GM12878 (cell line): ENCODE measurements at regions not wholly inside any gene's neighbourhood (a gene's known extent, or its start where the extent isn't known, plus 50 kb on each side); places are given as distances from the start of the nearest gene placed in this dataset.

Experiments
- ATAC-seq: fragments of 200-7000 bp; cut with Tn5 transposase; 3 replicates; pipeline ENCODE4 v1.9.1; 2020; ENCODE audit warnings: mild to moderate bottlenecking, moderate library complexity
- BruUV-seq: library from RNA; stranded (reverse); fragments of 400-500 nt; replicated peaks from 2 replicates; lab custom pipeline; 2021; lab: Mats Ljungman, UMichigan
- CTCF ChIA-PET: fragments of 300-600 bp; sonication (Branson Sonifier 250); formaldehyde crosslinking; extraction: SDS; loops from one replicate; lab custom pipeline; 2021; ENCODE audit warnings: inconsistent platforms; lab: Yijun Ruan, JAX
- POLR2A ChIA-PET: fragments of 350-600 bp; formaldehyde crosslinking; extraction: SDS; loops from one replicate; lab custom pipeline; 2021; ENCODE audit warnings: inconsistent platforms; lab: Charles Lee
- RAD21 ChIA-PET: fragments of 300-600 bp; sonication (Branson Sonifier 250); formaldehyde crosslinking; loops from one replicate; lab custom pipeline; 2023; ENCODE audit warnings: antibody characterized with exemption; ENCODE audit not compliant: unreplicated experiment; lab: Charles Lee
- SMC1A ChIA-PET: fragments of 300-600 bp; sonication (Branson Sonifier 250); formaldehyde crosslinking; loops from one replicate; lab custom pipeline; 2023; ENCODE audit not compliant: unreplicated experiment, uncharacterized antibody; lab: Charles Lee
- DNase-seq: peaks from one replicate; pipeline ENCODE4 v3.0.0-alpha.2; 2011; ENCODE audit warnings: low read depth, low spot score
- FAIRE-seq: peaks from 3 replicates; lab custom pipeline; 2011; peaks lifted over from hg19 to GRCh38; lab: Jason Lieb, UNC
- H2AFZ ChIP-seq: 2 replicates; pipeline ENCODE4 v1.6.0; 2011; ENCODE audit warnings: low read depth, low read length, control low read depth; ENCODE audit not compliant: control insufficient read depth
- H3K27ac ChIP-seq: 2 replicates; pipeline ENCODE4 v1.5.1; 2011; ENCODE audit warnings: control low read depth; ENCODE audit not compliant: control insufficient read depth, insufficient read depth
- H3K27me3 ChIP-seq, 2 experiments: replicated peaks in 1 of 2; 2 replicates each; pipeline versions ENCODE4 v1.6.0 to v1.6.1; 2011; ENCODE audit warnings: low read length in 1 of 2; ENCODE audit not compliant: control insufficient read depth in 2 of 2, insufficient read depth in 2 of 2
- H3K36me3 ChIP-seq, 2 experiments: 2 replicates each; pipeline ENCODE4 v1.5.1; 2011; ENCODE audit warnings: low read length in 1 of 2; ENCODE audit not compliant: control insufficient read depth in 2 of 2, insufficient read depth in 2 of 2
- H3K4me1 ChIP-seq: 2 replicates; pipeline ENCODE4 v1.6.1; 2011; ENCODE audit warnings: mild to moderate bottlenecking, low read length, moderate library complexity, mixed read lengths; ENCODE audit not compliant: control insufficient read depth, insufficient read depth
- H3K4me2 ChIP-seq: 2 replicates; pipeline ENCODE4 v1.6.0; 2011; ENCODE audit warnings: control low read depth; ENCODE audit not compliant: control insufficient read depth, insufficient read depth
- H3K4me3 ChIP-seq: fragments of 200-600 bp; sonication (generic); 2 replicates; pipeline ENCODE4 v1.5.1; 2016
- H3K79me2 ChIP-seq: 2 replicates; pipeline ENCODE4 v1.6.0; 2011; ENCODE audit warnings: low read length; ENCODE audit not compliant: control insufficient read depth, insufficient read depth
- H3K9ac ChIP-seq: 2 replicates; pipeline ENCODE4 v1.8.0; 2011; ENCODE audit warnings: low read length, control low read depth, mixed read lengths; ENCODE audit not compliant: control insufficient read depth, insufficient read depth
- H3K9me3 ChIP-seq: replicated peaks from 3 replicates; pipeline ENCODE4 v1.5.1; 2011; ENCODE audit warnings: mild to moderate bottlenecking, low read length; ENCODE audit not compliant: control insufficient read depth, insufficient read depth
- H4K20me1 ChIP-seq: 2 replicates; pipeline ENCODE4 v1.6.0; 2011; ENCODE audit not compliant: control insufficient read depth, insufficient read depth
- ATF7 ChIP-seq: fragments of 450-650 bp; IDR thresholded peaks from 2 replicates; pipeline ENCODE4 v1.6.1; 2016; ENCODE audit warnings: low read depth, mild to moderate bottlenecking
- BACH1 ChIP-seq: fragments of 450-650 bp; IDR thresholded peaks from 2 replicates; pipeline ENCODE4 v1.6.1; 2017; ENCODE audit warnings: mild to moderate bottlenecking, borderline replicate concordance
- BMI1 ChIP-seq: fragments of 450-650 bp; IDR thresholded peaks from 2 replicates; pipeline ENCODE4 v1.6.1; 2016; ENCODE audit warnings: mild to moderate bottlenecking, moderate library complexity, borderline replicate concordance
- BRCA1 ChIP-seq: IDR thresholded peaks from 2 replicates; pipeline ENCODE4 v1.6.1; 2011; ENCODE audit warnings: low read depth, low read length, improper control_type of control experiment
- CREB1 ChIP-seq: IDR thresholded peaks from 2 replicates; pipeline ENCODE4 v1.6.1; 2012; ENCODE audit warnings: low read depth, mild to moderate bottlenecking, inconsistent platforms
- E4F1 ChIP-seq: fragments of 450-650 bp; IDR thresholded peaks from 2 replicates; pipeline ENCODE4 v1.6.1; 2018; ENCODE audit warnings: borderline replicate concordance, mild to moderate bottlenecking; ENCODE audit not compliant: partially characterized antibody
- ETV6 ChIP-seq, 2 experiments: fragments of 450-650 bp in 1 of 2; IDR thresholded peaks in 1 of 2; conservative IDR thresholded peaks in 1 of 2; 2 replicates each; pipeline ENCODE4 v1.6.1; 2014; ENCODE audit warnings: antibody characterized with exemption in 1 of 2, borderline replicate concordance in 1 of 2, low read depth in 1 of 2, mild to moderate bottlenecking in 1 of 2, moderate library complexity in 1 of 2
- IKZF2 ChIP-seq, 2 experiments: fragments of 450-650 bp; IDR thresholded peaks; 2 replicates each; pipeline ENCODE4 v1.6.1; 2017; ENCODE audit warnings: mild to moderate bottlenecking in 2 of 2, moderate library complexity in 2 of 2
- JUND ChIP-seq: IDR thresholded peaks from 2 replicates; pipeline ENCODE4 v1.6.1; 2012; ENCODE audit warnings: low read depth, mild to moderate bottlenecking, low read length, improper control_type of control experiment, moderate library complexity
- LARP7 ChIP-seq: fragments of 450-650 bp; IDR thresholded peaks from 2 replicates; pipeline ENCODE4 v1.6.1; 2017; ENCODE audit warnings: mild to moderate bottlenecking
- MEF2B ChIP-seq: fragments of 450-650 bp; IDR thresholded peaks from 2 replicates; pipeline ENCODE4 v1.6.1; 2018; ENCODE audit warnings: mild to moderate bottlenecking, moderate library complexity; ENCODE audit not compliant: partially characterized antibody, poor library complexity, severe bottlenecking
- MTA3 ChIP-seq: IDR thresholded peaks from 2 replicates; pipeline ENCODE4 v1.6.1; 2012; ENCODE audit warnings: low read length, inconsistent platforms, borderline replicate concordance
- NFYA ChIP-seq: IDR thresholded peaks from 2 replicates; pipeline ENCODE4 v1.6.1; 2011; ENCODE audit warnings: low read depth, mild to moderate bottlenecking, low read length, improper control_type of control experiment, borderline replicate concordance
- NFYB ChIP-seq: IDR thresholded peaks from 2 replicates; pipeline ENCODE4 v1.6.1; 2011; ENCODE audit warnings: low read depth, mild to moderate bottlenecking, low read length, improper control_type of control experiment, moderate library complexity; ENCODE audit not compliant: insufficient read depth
- NR2F1 ChIP-seq: fragments of 450-650 bp; conservative IDR thresholded peaks from 2 replicates; pipeline ENCODE4 v1.6.1; 2017; ENCODE audit warnings: mild to moderate bottlenecking
- NRF1 ChIP-seq: conservative IDR thresholded peaks from 2 replicates; pipeline ENCODE4 v1.6.1; 2011; ENCODE audit warnings: mild to moderate bottlenecking, low read depth, low read length, improper control_type of control experiment
- RELA ChIP-seq: fragments of 450-650 bp; IDR thresholded peaks from 2 replicates; pipeline ENCODE4 v1.8.0; 2014; ENCODE audit warnings: borderline replicate concordance; ENCODE audit not compliant: partially characterized antibody
- STAT1 ChIP-seq: fragments of 450-650 bp; conservative IDR thresholded peaks from 2 replicates; pipeline ENCODE4 v1.6.1; 2014; ENCODE audit warnings: antibody characterized with exemption, mild to moderate bottlenecking
- ZNF217 ChIP-seq: fragments of 450-650 bp; IDR thresholded peaks from 2 replicates; pipeline ENCODE4 v1.6.1; 2017; ENCODE audit warnings: antibody characterized with exemption, mild to moderate bottlenecking
- WGBS: methylation state at CpG from one replicate; pipeline ENCODE4 v1.1.6; 2016; ENCODE audit warnings: low lambda C conversion rate; ENCODE audit not compliant: insufficient replicate concordance, insufficient coverage; ENCODE audit errors: missing lambda C conversion rate; 5-methylcytosine and 5-hydroxymethylcytosine counted together
- in situ Hi-C: fragments of 300-500 bp; cut with MboI; formaldehyde crosslinking; loops from 9 replicates; pipeline ENCODE4 v1.14.3; 2018; ENCODE audit warnings: mixed read lengths
- intact Hi-C: fragments of 100-400 bp; cut with micrococcal nuclease; formaldehyde crosslinking; loops from one replicate; pipeline ENCODE4 v1.14.2; 2022; ENCODE audit not compliant: unreplicated experiment
- TF ChIP-seq, protein P1 (sequence below): IDR thresholded peaks from 2 replicates; pipeline ENCODE4 v1.6.1; 2011; ENCODE audit warnings: low read depth, low read length, improper control_type of control experiment, borderline replicate concordance

DNA sequence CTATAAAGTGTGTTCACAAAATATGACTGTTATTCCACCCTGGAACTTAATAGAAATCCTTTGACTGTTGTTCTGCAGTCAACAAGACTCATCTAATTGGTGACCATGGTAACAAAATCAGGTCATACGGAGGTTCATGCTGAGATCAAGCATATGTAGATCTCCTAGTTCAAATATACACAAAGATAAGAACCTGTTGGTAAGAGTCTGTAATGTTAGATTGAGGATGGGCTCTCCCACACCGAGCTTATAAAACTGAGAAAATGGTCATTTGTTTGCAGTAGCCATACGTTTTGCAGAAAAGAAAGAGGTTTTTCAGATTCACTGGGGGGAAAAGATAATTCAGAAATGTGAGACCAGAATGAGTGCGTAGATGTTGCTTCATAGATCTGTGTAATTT is 468.1 kb downstream of the RPS6KC1 start (continued):
- no peak for TF ChIP-seq STAT1

GRCh38 chr1:213521206-213521605 is 466.6 kb upstream of the PROX1 start:
- Histone ChIP-seq H3K79me2 (no peaks in the 10 kb centered on the region), H3K27me3 (no peaks in the 10 kb centered on the region; a peak in 1 of 4 replicates), H3K4me3 (no peak overlapping the region), H3K36me3 (no peaks in the 10 kb centered on the region), H3K9me3 (no peaks in the 10 kb centered on the region), H3K27ac (no peak overlapping the region), H2AFZ (no peak overlapping the region), H3K4me2 (no peak overlapping the region), H3K4me1 (no peaks in the 10 kb centered on the region), H4K20me1 (no peaks in the 10 kb centered on the region), H3K9ac (no peak overlapping the region)
- in situ Hi-C loops: no loop called here
- CTCF ChIA-PET: no interaction called here
- ATAC-seq (no peak), DNase-seq (no peak), FAIRE-seq (no peak)
- intact Hi-C loops: no loop called here
- BruUV-seq: no TSS peak
- RAD21 ChIA-PET: no interaction called here
- POLR2A ChIA-PET: no interaction called here
- 22% methylated on average over 2 of the region's 2 CpGs for WGBS
- SMC1A ChIA-PET: no interaction called here
- TF ChIP-seq BACH1: no peak
- TF ChIP-seq, protein P1, sequence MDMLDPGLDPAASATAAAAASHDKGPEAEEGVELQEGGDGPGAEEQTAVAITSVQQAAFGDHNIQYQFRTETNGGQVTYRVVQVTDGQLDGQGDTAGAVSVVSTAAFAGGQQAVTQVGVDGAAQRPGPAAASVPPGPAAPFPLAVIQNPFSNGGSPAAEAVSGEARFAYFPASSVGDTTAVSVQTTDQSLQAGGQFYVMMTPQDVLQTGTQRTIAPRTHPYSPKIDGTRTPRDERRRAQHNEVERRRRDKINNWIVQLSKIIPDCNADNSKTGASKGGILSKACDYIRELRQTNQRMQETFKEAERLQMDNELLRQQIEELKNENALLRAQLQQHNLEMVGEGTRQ: no peak
- no peak for TF ChIP-seq E4F1
- TF ChIP-seq MEF2B: no peak
- TF ChIP-seq ATF7: no peak
- TF ChIP-seq BRCA1: no peak
- no peak for TF ChIP-seq MTA3
- TF ChIP-seq RELA: no peak
- no peak for TF ChIP-seq CREB1
- TF ChIP-seq NFYA: no peak
- no peak for TF ChIP-seq ZNF217
- no peak for TF ChIP-seq JUND
- TF ChIP-seq LARP7: no peak
- no peak for TF ChIP-seq IKZF2 (IDR thresholded peaks at IDR 0.05)
- no peak for TF ChIP-seq NRF1
- TF ChIP-seq NFYB: no peak
- no peak for TF ChIP-seq ETV6 (conservative IDR thresholded peaks at IDR 0.05 in 1 of 2, IDR thresholded peaks at IDR 0.05 in 1 of 2; ENCODE audit: borderline replicate concordance in 1 of 2, low read depth in 1 of 2)
- TF ChIP-seq BMI1: no peak
- no peak for TF ChIP-seq NR2F1
